Activated T-cell treated with anti-CD3 and anti-CD28 coated beads, Interleukin-2, amount 50 U/mL, for 4 hours (primary cell): ENCODE measurements at regions not wholly inside any gene's neighbourhood (a gene's known extent, or its start where the extent isn't known, plus 50 kb on each side); places are given as distances from the start of the nearest gene placed in this dataset.
"Not testable (repeated sequence)": the region's sequence is repeated elsewhere in the genome, so short reads cannot be mapped to it uniquely, and the experiment has no call there.

Experiments
- ATAC-seq, 2 donors: fragments of 200-7000 bp; cut with Tn5 transposase; one replicate each; pipeline ENCODE4 v1.10.0; 2021
- DNase-seq: peaks from one replicate; pipeline ENCODE4 v3.0.0-alpha.2; 2020
- H3K27me3 Mint-ChIP-seq: one replicate; pipeline ENCODE4 v1.8.0; 2021; ENCODE audit warnings: low read depth, mixed read lengths
- H3K36me3 Mint-ChIP-seq: one replicate; pipeline ENCODE4 v1.8.0; 2022; ENCODE audit warnings: mixed read lengths; ENCODE audit not compliant: insufficient read depth
- H3K4me1 Mint-ChIP-seq: one replicate; pipeline ENCODE4 v1.8.0; 2021; ENCODE audit warnings: low read depth, mixed read lengths
- H3K4me3 Mint-ChIP-seq: one replicate; pipeline ENCODE4 v1.8.0; 2021; ENCODE audit warnings: mild to moderate bottlenecking, moderate library complexity, mixed read lengths
- H3K9me3 Mint-ChIP-seq: one replicate; pipeline ENCODE4 v1.8.0; 2021; ENCODE audit warnings: mixed read lengths

DNA sequence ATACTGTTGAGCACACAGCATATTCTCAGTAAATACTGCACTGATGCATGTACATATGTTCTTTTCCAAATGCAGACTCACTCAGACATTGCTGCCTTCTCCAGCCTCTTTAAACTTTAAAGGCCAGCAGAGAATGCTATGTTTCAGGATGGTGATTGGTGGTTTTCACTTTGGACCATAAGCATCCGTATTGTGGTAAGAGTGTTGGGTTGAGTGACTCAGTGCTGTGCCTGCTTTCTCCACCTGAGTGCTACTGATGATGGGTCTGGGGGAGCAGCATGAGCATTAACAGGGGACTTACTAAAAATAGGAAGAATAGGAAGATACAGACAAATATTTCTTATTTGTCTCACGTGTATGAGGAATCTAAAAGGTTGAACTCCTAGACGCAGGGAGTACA is 56.3 kb upstream of the ZNF92 start:
- H3K27me3 Mint-ChIP-seq, result no peaks in the 10 kb centered on the region
- no peaks in the 10 kb centered on the region for H3K9me3 Mint-ChIP-seq
- no peak overlapping the region for H3K4me3 Mint-ChIP-seq
- DNase-seq (no peak), ATAC-seq (no peak)
- no peaks in the 10 kb centered on the region for H3K4me1 Mint-ChIP-seq
- H3K36me3 Mint-ChIP-seq, result no peaks in the 10 kb centered on the region

DNA sequence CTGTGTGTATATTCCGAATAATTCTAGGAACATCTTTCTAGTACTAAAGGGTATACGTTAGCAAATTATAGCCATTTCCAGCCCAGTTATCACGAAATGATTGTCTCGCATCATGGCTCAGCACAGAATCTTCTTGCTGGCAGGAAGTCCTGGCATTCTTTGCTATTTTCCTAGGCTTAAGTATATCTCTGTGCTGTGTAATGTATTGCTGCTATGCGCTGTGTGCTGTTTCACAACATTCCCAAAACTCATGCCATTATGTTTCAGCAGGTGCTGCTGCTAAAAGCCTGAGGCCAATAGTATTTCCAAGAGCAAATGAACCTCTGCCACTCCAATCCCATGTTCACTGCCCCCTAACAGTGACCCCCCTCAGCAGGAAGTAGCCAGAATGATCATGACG is 62.9 kb upstream of the ZNF92 start:
- no peak for DNase-seq
- no peaks in the 10 kb centered on the region for H3K9me3 Mint-ChIP-seq
- ATAC-seq, result no peak
- H3K27me3 Mint-ChIP-seq, result peaks cover 2% of the 10 kb centered on the region
- H3K36me3 Mint-ChIP-seq, result no peaks in the 10 kb centered on the region
- no peak overlapping the region for H3K4me3 Mint-ChIP-seq
- H3K4me1 Mint-ChIP-seq, result no peaks in the 10 kb centered on the region

DNA sequence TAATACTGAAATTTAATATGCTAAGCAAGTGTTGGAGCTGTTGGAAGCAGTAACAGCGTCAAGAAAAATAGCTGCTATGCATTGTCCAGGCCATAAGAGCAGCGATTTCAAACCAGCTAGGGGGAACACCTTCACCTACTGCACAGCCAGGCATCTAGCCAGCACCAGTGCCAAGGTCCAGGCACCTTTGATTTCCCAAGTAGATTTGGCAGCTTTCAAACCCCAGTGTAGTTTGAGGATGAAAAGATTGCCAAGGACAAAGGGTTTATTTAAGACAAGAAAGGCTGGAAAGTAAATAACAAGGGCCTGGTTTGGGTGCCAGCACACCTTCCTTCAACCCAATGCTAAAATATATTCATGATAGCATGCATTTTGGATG is 65.4 kb upstream of the ZNF92 start:
- DNase-seq (no peak), ATAC-seq (no peak)
- peaks cover 3% of the 10 kb centered on the region for H3K27me3 Mint-ChIP-seq
- H3K4me1 Mint-ChIP-seq, result no peaks in the 10 kb centered on the region
- no peak overlapping the region for H3K4me3 Mint-ChIP-seq
- H3K9me3 Mint-ChIP-seq, result no peaks in the 10 kb centered on the region
- H3K36me3 Mint-ChIP-seq, result no peaks in the 10 kb centered on the region

DNA sequence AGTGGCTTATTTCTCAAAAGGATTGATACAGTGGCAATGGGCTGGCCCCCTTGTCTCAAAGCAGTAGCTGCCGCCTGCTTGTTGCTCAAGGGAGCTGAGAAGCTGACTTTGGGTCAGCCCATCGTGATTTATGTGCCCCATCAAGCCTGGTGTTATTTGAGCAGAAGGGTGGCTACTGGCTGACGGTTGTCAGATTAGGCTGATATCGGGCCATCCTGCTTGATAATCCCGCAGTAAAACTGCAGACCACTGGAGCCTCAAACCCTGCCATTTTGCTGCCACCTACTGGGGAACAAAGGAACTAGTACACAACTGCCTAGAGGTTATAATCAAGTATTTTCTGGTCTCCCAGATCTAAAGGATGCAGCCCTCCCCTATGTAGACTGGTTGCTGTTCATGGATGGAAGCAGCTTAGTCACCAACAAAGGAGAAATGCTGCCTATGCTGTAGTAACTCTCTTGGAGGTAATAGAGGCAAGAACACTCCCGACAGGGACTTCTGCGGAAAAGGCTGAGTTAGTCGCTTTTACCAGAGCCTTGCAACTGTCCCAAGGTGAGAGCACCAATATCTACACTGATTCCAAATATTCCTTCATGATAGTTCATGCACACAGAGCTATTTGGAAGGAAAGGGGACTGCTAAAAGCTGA is 65.9 kb upstream of the ZNF92 start:
- H3K9me3 Mint-ChIP-seq, result no peaks in the 10 kb centered on the region
- no peaks in the 10 kb centered on the region for H3K36me3 Mint-ChIP-seq
- peak; percentile 35 for DNase-seq
- H3K4me1 Mint-ChIP-seq, result no peaks in the 10 kb centered on the region
- peaks cover 3% of the 10 kb centered on the region for H3K27me3 Mint-ChIP-seq
- peak; percentile 37 to 43 for ATAC-seq
- H3K4me3 Mint-ChIP-seq, result no peak overlapping the region

DNA sequence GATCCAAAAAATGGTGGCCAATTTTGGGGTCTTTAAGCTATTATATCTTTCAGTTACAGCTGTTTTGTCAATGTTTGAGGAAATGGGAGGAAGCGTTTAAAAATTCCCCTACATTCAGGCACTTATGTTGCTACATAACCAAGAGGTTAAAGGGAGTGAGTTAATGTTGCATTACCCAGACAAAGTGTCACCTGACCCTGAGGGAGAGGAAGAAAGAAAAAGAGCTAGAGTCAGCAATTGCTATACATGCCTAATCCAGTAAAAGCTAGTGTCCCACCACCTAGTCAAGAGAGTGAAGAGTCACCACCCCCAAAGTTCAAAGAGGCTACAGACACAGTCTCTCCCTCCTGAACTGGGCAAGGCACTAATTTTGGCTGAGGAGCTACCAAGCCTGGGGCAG is 69.5 kb upstream of the ZNF92 start:
- DNase-seq (no peak), ATAC-seq (no peak)
- Mint-ChIP-seq H3K27me3 (peaks cover 7% of the 10 kb centered on the region), H3K36me3 (no peaks in the 10 kb centered on the region), H3K4me3 (no peak overlapping the region), H3K9me3 (no peaks in the 10 kb centered on the region), H3K4me1 (no peaks in the 10 kb centered on the region)

DNA sequence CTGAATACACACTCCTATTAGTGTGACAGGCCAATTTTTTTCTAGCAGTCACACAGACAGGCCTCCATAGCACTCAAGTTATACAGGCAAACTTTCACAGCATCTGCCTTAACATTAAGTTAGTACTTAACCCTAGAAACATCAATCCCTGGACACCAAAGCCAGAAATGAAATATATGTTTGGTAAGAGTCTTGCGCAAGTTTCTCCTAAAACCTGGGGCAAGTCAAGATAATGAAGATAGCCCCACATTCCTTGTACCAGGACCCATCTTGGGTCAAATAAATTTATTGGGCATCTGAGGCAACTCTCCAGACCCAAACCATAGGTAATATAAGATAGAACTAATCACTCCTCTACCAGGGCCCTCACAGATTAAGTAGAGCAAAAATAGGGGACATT is 70.8 kb upstream of the ZNF92 start:
- peaks cover 7% of the 10 kb centered on the region for H3K27me3 Mint-ChIP-seq
- ATAC-seq (no peak), DNase-seq (no peak)
- no peaks in the 10 kb centered on the region for H3K4me1 Mint-ChIP-seq
- no peak overlapping the region for H3K4me3 Mint-ChIP-seq
- H3K36me3 Mint-ChIP-seq, result no peaks in the 10 kb centered on the region
- no peaks in the 10 kb centered on the region for H3K9me3 Mint-ChIP-seq

DNA sequence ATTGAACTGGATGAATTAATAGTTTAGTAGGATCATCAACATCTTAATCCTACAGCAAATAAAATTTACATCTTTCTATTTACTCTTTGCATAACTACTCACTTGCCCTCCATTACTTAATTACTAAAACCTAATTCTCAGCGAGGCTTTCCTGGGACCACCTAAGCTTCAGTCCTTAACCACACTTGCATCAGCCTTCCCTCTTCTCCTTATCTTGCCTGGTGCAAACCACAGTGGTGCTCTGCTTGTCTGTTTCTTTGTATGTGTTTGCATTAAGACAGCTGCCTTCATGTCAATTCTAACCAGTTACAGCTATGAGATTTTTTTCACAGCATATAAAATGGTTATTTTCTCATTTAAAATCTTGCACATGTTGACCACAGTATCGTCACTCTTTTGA is 72.6 kb upstream of the ZNF92 start:
- Mint-ChIP-seq H3K36me3 (no peaks in the 10 kb centered on the region), H3K9me3 (no peaks in the 10 kb centered on the region), H3K4me3 (no peak overlapping the region), H3K27me3 (peaks cover 5% of the 10 kb centered on the region), H3K4me1 (no peaks in the 10 kb centered on the region)
- ATAC-seq (no peak), DNase-seq (no peak)

DNA sequence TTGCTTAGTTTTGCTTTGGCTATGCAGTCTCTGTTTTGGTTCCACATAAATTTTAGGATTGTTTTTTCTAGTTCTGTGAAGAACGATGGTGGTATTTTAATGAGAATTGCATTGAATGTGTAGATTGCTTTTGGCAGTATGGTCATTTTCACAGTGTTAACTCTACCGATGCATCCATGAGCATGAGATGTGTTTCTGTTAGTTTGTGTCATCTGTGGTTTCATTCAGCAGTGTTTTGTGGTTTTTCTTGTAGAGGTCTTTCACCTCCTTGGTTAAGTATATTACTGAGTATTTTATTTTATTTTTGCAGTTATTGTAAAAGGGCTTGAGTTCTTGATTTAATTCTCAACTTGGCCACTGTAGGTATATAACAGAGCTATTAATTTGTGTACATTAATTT is 78.2 kb upstream of the ZNF92 start:
- Mint-ChIP-seq H3K4me3 (no peak overlapping the region), H3K4me1 (no peaks in the 10 kb centered on the region), H3K36me3 (no peaks in the 10 kb centered on the region), H3K9me3 (no peaks in the 10 kb centered on the region), H3K27me3 (peaks cover 4% of the 10 kb centered on the region)
- DNase-seq (no peak), ATAC-seq (no peak)

DNA sequence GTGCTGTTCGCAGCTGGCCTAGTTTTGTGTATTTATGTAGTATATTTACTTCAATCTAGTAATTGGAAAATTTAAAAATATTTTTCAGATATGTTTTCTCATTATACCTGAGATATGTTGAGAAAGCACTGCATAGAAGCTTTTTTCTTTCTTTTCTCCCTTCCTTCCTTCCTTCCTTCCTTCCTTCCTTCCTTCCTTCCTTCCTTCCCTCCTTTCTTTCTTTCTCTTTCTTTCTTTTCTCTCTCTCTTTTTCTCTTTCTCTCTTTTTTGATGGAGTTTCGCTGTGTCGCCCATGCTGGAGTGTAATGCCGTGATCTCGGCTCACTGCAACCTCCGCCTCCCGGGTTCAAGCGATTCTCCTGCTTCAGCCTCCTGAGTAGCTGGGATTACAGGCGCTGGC is 83.3 kb upstream of the ZNF92 start:
- not testable (repeated sequence) for DNase-seq, H3K27me3 Mint-ChIP-seq, H3K36me3 Mint-ChIP-seq, H3K4me3 Mint-ChIP-seq, H3K4me1 Mint-ChIP-seq, H3K9me3 Mint-ChIP-seq, ATAC-seq

DNA sequence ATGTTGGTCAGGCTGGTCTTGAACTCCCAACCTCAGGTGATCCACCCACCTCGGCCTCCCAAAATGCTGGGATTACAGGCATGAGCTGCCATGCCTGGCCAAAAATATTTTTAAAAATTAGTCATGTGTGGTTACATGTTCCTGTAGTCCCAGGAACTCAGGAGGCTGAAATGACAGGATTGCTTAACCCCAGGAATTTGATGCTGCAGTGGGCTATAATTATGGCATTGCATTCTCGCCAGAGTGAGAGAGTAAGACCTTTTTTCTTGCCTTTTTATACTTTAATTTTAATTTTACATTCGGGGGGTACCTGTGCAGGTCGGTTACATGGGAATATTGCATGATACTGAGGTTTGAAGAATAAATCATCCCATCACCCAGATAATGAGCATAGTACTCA is 86.6 kb upstream of the ZNF92 start:
- Mint-ChIP-seq H3K4me3 (no peak overlapping the region), H3K27me3 (peaks cover under 1% of the 10 kb centered on the region), H3K4me1 (no peaks in the 10 kb centered on the region), H3K9me3 (peaks cover 5% of the 10 kb centered on the region), H3K36me3 (no peaks in the 10 kb centered on the region)
- DNase-seq (no peak), ATAC-seq (no peak)

DNA sequence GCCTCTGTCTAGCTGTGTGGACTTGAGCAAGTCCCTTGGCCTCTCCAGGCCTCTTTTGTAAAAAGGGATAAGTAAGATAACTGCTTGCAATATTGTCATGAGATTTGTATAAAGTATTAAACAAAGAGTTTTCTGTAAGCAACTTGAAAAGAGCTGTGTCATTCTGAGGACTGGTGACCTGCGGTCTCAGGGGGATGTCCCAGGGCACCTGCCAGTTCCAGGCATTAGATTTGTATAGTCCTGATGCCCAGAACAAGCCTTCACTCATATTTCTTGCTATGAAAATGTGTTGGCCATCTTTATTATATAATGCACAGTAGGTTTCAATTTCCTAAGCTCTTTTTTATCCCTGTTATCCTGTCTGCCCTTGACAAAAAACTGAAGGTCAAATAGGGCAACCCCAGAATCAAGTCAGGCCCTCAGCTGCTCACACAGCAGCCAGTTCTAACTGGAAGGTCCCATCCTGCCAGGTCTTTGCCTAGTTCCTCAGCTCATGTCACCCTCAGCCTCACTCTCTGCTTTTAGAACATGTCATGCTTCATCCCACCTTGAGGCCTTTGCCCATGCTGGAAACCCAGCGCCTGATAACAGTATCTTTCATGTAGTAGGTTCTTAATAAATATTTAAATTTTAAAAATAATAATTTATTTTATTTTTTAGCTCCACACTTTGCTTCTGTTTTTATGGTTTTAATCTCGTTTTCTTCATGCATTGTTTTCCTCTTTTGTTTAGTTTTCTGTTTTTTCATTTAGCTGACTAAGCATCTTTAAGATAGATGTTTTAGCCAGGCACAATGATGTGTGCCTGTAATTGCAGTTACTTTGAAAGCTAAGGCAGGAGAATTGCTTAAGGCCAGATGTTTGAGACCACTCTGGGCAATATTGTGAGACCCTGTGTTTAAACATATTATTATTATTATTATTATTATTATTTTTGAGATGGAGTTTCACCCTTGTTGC is 87.5 kb upstream of the ZNF92 start:
- no peak for ATAC-seq
- Mint-ChIP-seq H3K27me3 (peaks cover 7% of the 10 kb centered on the region), H3K9me3 (peaks cover 5% of the 10 kb centered on the region), H3K36me3 (no peaks in the 10 kb centered on the region), H3K4me1 (no peaks in the 10 kb centered on the region), H3K4me3 (no peak overlapping the region)
- no peak for DNase-seq

DNA sequence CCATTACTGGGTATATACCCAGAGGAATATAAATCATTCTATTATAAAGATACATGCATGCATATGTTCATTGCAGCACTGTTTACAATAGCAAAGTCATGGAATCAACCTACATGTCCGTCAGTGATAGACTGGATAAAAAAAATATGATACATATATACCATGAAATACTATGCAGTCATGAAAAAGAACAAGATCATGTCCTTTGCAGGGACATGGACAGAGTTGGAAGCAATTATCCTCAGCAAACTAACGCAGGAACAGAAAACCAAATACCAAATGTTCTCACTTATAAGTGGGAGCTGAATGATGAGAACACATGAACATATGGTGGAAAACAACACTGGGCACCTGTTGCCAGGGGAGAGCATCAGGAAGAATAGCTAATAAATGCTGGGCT is 88.4 kb upstream of the ZNF92 start:
- not testable (repeated sequence) for H3K4me1 Mint-ChIP-seq, H3K4me3 Mint-ChIP-seq, H3K36me3 Mint-ChIP-seq

DNA sequence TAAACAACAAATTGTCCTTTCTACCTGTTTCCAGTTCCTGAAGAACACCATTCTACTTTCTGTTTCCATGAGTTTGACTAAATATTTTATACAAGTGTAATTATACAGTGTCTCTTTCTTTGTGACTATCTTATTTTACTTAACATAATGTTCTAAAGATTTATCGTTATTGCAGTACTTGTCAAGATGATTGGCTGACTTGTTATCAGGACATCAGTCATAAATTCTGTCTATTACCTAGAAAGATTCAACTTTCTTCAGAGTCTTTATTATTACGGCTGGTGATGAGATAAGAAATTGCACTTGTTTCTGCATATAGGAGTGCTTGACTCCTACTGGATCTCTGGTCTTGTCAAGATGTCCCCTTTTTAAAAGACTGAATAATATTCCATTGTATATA is 93.9 kb upstream of the ZNF92 start:
- peaks cover 14% of the 10 kb centered on the region for H3K9me3 Mint-ChIP-seq
- peaks cover 22% of the 10 kb centered on the region for H3K27me3 Mint-ChIP-seq
- no peak overlapping the region for H3K4me3 Mint-ChIP-seq
- no peaks in the 10 kb centered on the region for H3K4me1 Mint-ChIP-seq
- no peaks in the 10 kb centered on the region for H3K36me3 Mint-ChIP-seq
- DNase-seq (no peak), ATAC-seq (no peak)

More for the DNA sequence above, 88.4 kb upstream of the ZNF92 start:
- DNase-seq, H3K9me3 Mint-ChIP-seq, ATAC-seq, H3K27me3 Mint-ChIP-seq: not testable (repeated sequence)

DNA sequence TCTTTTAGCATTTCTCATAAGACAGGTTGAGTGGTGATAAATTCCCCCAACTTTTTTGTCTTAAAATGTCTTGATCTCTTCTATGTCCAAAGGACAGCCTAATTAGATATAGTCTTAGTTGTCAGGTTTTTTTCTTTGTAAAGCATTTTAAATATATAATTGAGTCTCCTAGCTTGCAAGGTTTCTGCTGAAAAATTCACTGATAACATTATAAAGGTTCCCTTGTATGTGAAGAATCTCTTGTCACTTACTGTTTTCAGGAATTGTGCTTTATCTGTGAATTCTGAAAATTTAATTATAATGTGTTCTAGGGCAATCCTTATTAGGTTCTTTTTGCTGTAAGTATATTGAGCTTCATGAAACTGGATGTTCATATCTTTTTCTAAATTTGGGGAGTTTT is 96.8 kb upstream of the ZNF92 start:
- Mint-ChIP-seq H3K4me1 (no peaks in the 10 kb centered on the region), H3K36me3 (peaks cover 1% of the 10 kb centered on the region), H3K9me3 (peaks cover 23% of the 10 kb centered on the region), H3K27me3 (peaks cover 33% of the 10 kb centered on the region), H3K4me3 (no peak overlapping the region)
- ATAC-seq (no peak), DNase-seq (no peak)

DNA sequence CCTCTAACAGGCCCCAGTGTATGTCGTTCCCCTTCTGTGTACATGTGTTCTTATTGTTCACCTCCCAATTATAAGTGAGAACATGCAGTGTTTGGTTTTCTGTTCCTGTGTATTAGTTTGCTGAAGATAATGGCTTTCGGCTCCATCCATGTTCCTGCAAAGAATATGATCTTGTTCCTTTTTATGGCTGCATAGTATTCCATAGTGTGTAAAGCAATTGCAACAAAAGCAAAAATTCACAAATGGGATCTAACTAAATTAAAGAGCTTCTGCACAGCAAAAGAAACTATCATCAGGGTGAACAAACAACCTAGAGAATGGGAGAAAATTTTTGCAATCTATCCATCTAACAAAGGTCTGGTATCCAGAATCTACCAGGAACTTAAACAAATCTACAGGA is 102.2 kb upstream of the ZNF92 start:
- ATAC-seq, H3K4me3 Mint-ChIP-seq, DNase-seq, H3K36me3 Mint-ChIP-seq: not testable (repeated sequence)
- H3K9me3 Mint-ChIP-seq, result peaks cover 28% of the 10 kb centered on the region
- peaks cover 10% of the 10 kb centered on the region for H3K4me1 Mint-ChIP-seq
- peaks cover 48% of the 10 kb centered on the region for H3K27me3 Mint-ChIP-seq
